ENCODE measurements at regions not wholly inside any gene's neighbourhood (a gene's known extent, or its start where the extent isn't known, plus 50 kb on each side); places are given as distances from the start of the nearest gene placed in this dataset.

DNA sequence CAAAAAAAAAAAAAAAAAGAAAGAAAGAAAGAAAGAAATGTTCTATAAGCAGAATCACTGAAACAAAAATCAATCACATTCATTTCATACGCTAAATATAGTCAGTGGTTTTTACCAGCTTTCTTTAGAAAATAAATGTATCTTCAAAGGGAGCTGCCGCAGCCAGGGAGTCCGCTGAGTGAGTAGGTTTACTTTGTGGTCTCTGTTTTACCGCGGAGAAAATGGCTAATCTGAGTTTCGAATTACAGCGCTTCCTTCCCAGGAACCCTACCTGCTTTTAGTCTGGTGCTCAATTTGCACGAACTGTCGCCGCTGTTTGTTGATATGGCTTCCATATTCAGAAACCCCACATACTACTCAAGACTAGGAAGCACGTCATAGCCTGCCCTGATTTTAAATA is 102.4 kb downstream of the TFAP2A start:
- no peak for TF ChIP-seq POLR2A (IDR thresholded peaks at IDR 0.05; ENCODE audit: low read length)
- TF ChIP-seq GATA1 (IDR thresholded peaks at IDR 0.05; ENCODE audit: low read depth, low read length): no peak
